UCSD-AML1 (cell line): ENCODE measurements at regions not wholly inside any gene's neighbourhood (a gene's known extent, or its start where the extent isn't known, plus 50 kb on each side); places are given as distances from the start of the nearest gene placed in this dataset.

Source experiments
- DNase-seq: peaks from one replicate; lab custom pipeline; 2025; ENCODE audit not compliant: unreplicated experiment; lab: John Stamatoyannopoulos, UW

- no peak for DNase-seq
These were observed 463.5 kb downstream of the TAFA4 start for GRCh38 chr3:68468695-68469375.

DNA sequence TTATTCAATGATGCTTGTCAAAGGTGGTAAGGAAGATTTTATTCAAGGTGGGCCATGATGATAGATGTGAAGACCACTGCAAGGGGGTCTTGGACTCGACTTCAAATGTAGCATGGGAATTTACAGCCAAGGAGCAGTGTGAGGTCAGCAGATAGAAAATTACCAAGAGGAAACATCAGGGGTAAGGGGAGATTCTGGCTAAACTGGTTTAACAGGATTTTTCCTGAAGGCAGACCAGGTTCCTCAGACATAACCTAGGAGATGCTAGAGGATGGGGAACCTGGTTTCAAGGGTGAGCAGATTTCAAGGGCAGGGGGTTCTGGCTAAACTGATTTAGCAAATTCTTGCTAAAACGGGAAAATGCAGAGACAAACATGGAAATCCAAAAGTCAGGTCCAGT lies 464.9 kb downstream of the TAFA4 start:
- no peak for DNase-seq

- DNase-seq = no peak
These were observed 473.8 kb downstream of the TAFA4 start for GRCh38 chr3:68458581-68458980.

GRCh38 chr3:68448510-68449383 lies 483.6 kb downstream of the TAFA4 start:
- DNase-seq = no peak

DNA sequence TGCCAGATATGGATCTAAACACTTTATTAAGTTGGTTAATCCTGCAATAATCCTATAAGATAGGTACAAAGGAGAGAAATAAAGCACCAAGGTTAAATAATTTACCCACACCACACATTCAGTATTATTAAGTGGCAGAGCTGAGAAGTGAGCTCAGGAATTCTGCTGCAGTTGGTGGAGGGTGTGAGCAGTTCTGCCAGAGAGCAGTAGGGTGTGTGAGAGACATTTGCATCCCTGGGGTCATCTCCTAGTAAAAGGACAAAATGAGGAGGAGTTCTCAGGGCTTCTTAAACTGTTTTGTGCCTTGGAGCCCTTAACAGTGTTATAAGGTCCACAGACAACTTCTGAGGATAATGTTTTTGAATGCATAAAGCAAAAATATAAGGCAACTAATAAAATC lies 484.5 kb downstream of the TAFA4 start:
- no peak for DNase-seq

DNA sequence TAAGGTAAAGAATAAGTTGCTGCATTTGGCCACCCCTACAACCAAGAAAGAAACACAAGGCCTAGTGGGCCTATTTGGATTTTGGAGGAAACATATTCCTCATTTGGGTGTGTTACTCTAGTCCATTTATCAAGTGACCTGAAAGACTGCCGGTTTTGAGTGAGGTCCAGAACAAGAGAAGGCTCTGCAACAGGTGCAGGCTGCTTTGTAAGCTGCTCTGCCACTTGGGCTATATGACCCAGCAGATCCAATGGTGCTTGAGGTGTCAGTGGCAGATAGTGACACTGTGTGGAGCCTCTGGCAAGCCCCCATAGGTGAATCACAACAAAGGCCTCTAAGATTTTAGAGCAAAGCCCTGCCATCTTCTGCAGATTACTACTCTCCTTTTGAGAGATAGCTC lies 491.3 kb downstream of the TAFA4 start:
- no peak for DNase-seq

DNA sequence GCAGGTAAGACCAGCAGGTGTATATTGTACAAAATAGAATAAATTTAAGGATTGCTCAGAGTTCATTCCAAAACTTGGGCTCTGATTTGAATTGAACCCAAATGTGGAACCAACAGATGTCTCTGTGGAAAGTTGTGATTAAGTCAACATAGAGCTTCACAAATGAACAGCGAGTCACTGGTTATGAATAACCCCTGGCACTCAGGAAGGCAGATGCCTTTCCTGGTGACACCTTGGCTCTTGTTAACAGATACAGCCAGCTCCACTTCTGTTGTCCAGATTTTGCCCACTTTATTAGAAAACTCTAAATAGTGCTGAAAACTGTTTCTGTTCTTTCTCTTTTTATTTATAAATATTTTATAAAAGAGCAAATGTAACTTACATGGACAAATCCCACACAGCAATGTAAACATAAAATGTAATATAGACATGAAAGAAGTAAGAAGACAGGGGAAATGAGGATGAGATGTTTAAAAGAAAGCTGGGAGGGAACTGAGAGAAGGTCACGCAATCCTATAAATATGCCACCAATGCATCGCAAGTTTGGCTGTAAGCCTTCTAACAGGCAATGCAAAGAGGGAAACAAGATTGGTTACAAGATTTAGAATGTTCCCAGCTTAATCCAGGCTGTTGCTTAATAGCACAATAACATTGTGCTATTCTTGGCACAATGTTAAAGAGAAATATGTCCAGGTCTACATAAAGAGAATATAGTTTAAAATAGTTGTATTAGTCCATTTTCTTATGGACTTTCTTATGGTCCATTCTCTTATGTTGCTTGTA lies 495.5 kb downstream of the TAFA4 start:
- DNase-seq = no peak

DNA sequence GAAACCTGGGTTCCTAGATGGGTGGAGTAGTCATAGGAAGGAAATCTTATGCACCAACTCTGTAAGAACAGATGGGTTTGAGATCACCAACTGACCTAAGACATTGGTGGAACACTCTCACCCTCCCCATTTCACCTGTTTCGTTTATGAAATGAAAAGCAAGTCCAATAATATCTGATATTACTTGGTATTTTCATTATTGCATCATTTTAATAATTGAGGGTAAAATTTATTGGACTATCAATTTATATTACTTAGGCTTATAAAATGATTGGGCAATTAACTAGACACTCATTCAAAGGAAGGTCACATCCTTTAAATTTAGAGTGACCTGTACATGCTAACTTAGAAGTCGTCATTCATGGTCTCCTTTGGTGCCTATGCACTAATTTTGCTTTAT lies 503.9 kb downstream of the TAFA4 start:
- DNase-seq = no peak

- DNase-seq = no peak
These were observed 507.4 kb downstream of the TAFA4 start for GRCh38 chr3:68424796-68425460.

DNA sequence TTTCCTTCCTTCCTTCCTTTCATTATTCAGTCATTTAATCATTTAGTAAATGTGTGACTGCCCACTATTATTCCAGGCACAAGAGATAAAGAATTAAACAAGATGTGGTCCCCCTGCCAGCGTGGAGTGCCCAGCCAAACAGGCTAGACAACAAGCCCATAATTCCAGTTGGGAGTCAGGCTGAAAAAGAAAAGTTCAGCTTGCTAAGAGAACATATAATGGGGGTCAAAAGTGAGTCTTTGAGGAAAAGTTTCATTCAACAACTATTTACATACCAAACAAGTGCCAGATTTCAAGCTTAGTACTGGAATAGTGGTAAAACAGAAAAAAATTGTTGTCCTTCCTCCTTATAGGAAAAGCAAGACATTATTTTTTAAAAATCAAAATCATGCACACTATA lies 523.7 kb downstream of the TAFA4 start:
- DNase-seq = no peak

DNA sequence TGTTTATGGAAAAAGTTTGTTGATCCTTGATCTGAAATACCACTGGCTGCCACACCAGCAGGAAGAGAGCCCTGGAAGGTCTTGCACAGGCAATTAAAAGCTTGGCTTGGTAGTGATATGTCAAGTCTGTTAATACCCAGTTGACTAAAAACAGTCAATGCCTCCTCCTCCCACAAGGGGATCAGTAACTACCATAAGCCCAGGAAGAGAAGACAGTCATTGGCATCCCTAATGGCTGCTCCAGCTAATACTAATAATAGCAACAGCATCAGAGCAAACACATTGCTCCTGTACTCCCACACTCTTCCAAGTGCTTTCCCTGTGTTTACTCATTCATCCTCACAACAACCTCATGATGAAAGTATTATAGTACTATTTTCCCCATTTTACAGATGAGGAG lies 528.6 kb downstream of the TAFA4 start:
- DNase-seq = no peak

DNA sequence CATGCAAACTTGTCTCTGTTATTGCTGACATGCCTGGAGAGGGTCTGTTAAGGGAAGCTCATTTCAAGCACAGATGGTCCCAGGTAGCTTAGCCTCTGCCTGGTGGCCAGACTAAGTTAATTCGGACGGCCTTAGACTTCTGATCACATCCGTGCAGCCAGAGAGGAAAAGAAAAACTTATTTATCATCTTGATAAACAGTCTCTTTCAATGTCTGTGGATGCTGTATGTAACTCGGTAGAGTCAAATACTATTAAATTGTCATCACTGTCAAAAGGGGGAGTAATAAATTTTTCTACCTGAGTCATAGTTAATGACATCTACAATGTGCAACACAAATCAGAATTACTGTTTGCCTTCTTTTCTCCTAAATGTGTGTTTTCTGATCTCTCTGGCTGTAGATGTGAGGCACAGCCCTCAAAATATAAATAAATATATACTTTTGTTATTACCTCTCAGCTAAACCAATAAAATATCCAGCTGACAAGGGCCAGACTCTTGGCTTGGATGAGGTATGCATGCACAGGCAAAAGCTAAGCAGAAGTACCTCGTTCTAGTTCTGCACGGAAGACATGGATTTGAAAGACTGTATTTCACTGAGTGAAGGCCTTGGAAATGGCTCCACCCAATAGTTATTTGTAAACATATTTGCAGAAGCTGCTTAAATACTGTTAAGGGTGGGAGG lies 530.0 kb downstream of the TAFA4 start:
- DNase-seq = no peak

DNA sequence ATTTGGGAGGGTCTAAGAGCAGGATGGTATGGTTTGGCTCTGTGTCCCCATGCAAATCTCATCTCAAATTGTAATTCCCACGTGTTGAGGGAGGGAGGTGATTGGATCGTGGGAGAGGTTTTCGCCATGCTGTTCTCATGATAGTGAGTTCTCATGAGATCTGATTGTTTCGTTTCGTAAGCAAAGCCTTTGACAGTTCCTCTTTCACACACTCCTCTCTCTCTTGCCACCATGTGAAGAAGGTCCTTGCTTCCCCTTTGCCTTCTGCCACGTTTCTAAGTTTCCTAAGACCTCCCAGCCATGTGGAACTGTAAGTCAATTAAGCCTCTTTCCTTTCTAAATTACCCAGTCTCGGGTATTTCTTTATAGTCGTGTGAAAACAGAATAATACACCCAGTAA lies 553.7 kb downstream of the TAFA4 start:
- no peak for DNase-seq

DNA sequence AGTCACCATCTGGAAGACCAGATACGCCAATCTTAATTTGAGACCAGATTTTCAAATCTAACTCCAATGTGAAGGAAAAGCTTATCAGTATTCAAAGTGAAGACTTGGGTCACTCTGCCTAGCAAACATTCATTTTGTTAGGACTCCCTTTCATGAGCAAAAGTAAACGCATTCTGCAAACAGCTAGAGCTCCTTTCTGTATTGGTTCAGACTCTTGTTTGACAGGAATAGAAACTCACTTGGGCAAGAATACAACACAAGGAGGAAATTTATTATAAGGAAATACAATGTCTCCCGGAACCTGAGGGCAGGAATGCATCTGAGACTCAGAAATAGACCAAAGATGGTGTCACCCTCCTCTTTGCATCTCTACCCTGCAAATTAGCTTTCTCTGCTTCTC lies 558.6 kb downstream of the TAFA4 start:
- DNase-seq = no peak

DNA sequence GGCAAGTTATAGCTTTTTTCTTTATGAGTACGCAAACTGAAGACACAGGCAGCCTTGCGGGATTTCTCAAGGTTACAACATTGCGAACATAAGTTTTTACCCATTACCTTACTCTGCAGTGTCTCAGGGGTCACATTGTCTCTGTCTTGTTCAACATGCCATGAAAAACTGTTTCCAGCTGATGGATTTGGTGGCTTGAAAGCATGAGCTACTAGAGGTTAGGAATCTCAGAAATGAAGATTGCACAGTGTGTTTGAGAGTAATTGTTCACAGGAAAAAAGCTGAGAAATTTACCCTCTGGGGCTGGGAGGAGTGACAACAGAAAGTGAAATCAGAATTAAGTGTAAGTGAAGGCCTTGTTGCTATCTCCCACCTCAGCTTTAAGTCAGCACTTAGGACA lies 568.6 kb downstream of the TAFA4 start:
- DNase-seq = no peak

GRCh38 chr3:68360492-68360891 lies 571.9 kb downstream of the TAFA4 start:
- no peak for DNase-seq

GRCh38 chr3:68345781-68346180 lies 586.6 kb downstream of the TAFA4 start:
- DNase-seq = no peak

DNA sequence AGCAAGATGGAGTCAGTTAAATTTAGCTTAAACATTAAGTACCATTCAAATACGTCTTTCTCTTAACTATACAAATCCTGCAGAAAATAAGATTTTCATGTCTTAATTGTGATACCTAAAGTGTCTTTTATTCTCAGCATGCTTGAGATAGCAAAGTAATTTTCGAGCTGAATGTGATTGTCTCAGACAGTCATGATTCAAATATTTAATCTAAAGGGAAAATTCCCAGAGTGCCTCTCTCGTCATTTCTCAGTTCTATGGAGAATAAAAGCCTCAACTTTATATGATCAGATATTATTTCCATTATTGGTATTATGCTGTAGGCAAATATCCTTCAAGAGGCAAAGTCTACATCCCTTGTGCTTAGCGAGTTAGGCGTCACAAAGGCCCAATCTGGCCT lies 589.9 kb downstream of the TAFA4 start:
- DNase-seq = no peak

DNA sequence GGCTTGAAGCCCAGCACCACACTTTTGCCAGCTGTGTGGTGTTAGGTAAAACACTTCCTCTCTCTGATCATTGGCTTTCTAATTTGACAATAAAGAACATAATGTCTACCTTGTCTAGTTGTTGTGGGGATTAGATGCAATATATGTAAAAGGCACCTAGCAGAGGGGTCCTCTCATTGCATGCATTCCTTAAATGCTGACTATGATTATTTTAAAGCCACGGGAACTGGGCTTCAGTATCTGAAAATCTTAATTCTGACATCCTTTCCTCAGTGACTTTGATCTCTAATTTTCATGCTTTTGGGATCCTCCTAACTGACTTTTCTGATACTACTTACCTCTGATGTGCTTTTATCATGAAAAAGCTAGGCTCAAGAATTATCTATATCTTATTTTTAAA lies 596.3 kb downstream of the TAFA4 start:
- DNase-seq = no peak

DNA sequence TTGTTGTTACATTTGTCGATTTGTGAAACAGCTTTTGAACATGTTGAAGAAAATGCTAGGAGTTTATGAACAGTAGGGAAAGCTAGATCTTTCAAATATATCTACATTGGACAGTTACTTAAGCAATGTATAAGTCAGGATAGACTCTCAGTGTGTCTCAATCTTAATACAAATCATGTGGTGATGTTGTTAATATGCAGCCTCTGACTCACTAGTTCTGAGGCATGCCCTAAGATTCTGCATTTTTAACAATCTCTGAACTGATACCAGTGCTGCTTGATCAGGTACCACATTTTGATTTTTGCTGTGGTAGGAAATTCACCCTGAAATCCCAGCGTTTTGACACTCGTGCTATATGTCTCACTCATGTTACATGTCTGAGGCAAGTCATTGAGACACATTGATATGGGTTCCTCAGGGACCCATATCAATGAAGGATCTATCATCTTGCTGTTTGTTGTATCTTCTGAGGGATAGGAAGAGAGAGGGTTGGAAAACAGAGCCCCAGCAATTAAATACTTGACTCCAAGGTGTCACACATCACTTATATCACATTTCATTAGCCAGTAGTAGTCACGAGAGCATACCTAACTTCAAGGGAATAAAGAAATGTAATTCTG lies 597.9 kb downstream of the TAFA4 start:
- no peak for DNase-seq
